SK-N-SH (cell line): ENCODE measurements at regions not wholly inside any gene's neighbourhood (a gene's known extent, or its start where the extent isn't known, plus 50 kb on each side); places are given as distances from the start of the nearest gene placed in this dataset.

Experiments used
- EZH2phosphoT487 ChIP-seq: fragments of 200-600 bp; sonication (generic); IDR thresholded peaks from 2 replicates; pipeline ENCODE4 v1.6.1; 2017; ENCODE audit warnings: low read depth, mixed run types, mild to moderate bottlenecking, antibody characterized with exemption, moderate library complexity, borderline replicate concordance
- FOXM1 ChIP-seq: IDR thresholded peaks from 2 replicates; pipeline ENCODE4 v1.4.0; 2012; ENCODE audit warnings: low read depth, mild to moderate bottlenecking
- JUND ChIP-seq: IDR thresholded peaks from 2 replicates; pipeline ENCODE4 v1.4.0; 2012
- POLR2AphosphoS5 ChIP-seq: IDR thresholded peaks from 2 replicates; pipeline ENCODE4 v1.6.1; 2012; ENCODE audit warnings: low read depth, low read length
- SMC3 ChIP-seq: IDR thresholded peaks from 2 replicates; pipeline ENCODE4 v1.6.1; 2012; ENCODE audit warnings: low read depth, low read length, improper control_type of control experiment
- TAF1 ChIP-seq: IDR thresholded peaks from 2 replicates; pipeline ENCODE4 v1.6.1; 2012; ENCODE audit warnings: low read depth, mild to moderate bottlenecking, low read length, moderate library complexity, borderline replicate concordance
- TCF12 ChIP-seq: IDR thresholded peaks from 2 replicates; pipeline ENCODE4 v1.4.0; 2012
- USF2 ChIP-seq: fragments of 150-350 bp; IDR thresholded peaks from 2 replicates; pipeline ENCODE4 v1.6.1; 2017; ENCODE audit warnings: antibody characterized with exemption, low read length, low read depth, borderline replicate concordance
- YY1 ChIP-seq: IDR thresholded peaks from 2 replicates; pipeline ENCODE4 v1.4.0; 2012; ENCODE audit warnings: low read depth, mild to moderate bottlenecking
- TF ChIP-seq, protein P1 (sequence below): fragments of 200-600 bp; sonication (generic); IDR thresholded peaks from 2 replicates; pipeline ENCODE4 v1.6.1; 2017; ENCODE audit warnings: antibody characterized with exemption, mild to moderate bottlenecking, moderate library complexity
- TF ChIP-seq, protein P2 (sequence below): IDR thresholded peaks from 2 replicates; pipeline ENCODE4 v1.6.1; 2012; ENCODE audit warnings: mild to moderate bottlenecking, low read depth, low read length, moderate library complexity
- TF ChIP-seq, protein P3 (sequence below): IDR thresholded peaks from 2 replicates; pipeline ENCODE4 v1.4.0; 2012; ENCODE audit warnings: low read depth, borderline replicate concordance

DNA sequence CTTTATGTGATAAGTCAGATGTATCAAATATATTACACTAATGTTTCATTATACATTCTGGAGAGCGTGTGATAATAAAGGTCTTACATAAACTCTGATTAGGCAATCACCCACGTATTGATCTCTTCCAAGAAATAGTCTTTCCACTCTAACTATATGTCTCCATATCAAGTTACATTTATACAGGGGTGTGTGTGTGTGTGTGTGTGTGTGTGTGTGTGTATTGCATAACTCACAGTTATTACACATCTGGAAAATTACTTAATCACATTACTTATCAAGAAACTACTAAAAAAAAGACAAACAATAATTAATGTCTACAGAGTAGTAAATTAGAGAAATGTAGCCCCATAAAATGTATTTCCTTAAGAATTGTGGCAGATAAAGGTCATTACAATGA, 339.8 kb downstream of the CDH19 start:
- TF ChIP-seq, protein P1, sequence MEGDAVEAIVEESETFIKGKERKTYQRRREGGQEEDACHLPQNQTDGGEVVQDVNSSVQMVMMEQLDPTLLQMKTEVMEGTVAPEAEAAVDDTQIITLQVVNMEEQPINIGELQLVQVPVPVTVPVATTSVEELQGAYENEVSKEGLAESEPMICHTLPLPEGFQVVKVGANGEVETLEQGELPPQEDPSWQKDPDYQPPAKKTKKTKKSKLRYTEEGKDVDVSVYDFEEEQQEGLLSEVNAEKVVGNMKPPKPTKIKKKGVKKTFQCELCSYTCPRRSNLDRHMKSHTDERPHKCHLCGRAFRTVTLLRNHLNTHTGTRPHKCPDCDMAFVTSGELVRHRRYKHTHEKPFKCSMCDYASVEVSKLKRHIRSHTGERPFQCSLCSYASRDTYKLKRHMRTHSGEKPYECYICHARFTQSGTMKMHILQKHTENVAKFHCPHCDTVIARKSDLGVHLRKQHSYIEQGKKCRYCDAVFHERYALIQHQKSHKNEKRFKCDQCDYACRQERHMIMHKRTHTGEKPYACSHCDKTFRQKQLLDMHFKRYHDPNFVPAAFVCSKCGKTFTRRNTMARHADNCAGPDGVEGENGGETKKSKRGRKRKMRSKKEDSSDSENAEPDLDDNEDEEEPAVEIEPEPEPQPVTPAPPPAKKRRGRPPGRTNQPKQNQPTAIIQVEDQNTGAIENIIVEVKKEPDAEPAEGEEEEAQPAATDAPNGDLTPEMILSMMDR, result no peak
- TF ChIP-seq SMC3 (no peak), TAF1 (no peak), YY1 (no peak), EZH2phosphoT487 (no peak), POLR2AphosphoS5 (no peak), USF2 (no peak), FOXM1 (no peak), TCF12 (no peak), JUND (no peak)
- TF ChIP-seq, protein P2, sequence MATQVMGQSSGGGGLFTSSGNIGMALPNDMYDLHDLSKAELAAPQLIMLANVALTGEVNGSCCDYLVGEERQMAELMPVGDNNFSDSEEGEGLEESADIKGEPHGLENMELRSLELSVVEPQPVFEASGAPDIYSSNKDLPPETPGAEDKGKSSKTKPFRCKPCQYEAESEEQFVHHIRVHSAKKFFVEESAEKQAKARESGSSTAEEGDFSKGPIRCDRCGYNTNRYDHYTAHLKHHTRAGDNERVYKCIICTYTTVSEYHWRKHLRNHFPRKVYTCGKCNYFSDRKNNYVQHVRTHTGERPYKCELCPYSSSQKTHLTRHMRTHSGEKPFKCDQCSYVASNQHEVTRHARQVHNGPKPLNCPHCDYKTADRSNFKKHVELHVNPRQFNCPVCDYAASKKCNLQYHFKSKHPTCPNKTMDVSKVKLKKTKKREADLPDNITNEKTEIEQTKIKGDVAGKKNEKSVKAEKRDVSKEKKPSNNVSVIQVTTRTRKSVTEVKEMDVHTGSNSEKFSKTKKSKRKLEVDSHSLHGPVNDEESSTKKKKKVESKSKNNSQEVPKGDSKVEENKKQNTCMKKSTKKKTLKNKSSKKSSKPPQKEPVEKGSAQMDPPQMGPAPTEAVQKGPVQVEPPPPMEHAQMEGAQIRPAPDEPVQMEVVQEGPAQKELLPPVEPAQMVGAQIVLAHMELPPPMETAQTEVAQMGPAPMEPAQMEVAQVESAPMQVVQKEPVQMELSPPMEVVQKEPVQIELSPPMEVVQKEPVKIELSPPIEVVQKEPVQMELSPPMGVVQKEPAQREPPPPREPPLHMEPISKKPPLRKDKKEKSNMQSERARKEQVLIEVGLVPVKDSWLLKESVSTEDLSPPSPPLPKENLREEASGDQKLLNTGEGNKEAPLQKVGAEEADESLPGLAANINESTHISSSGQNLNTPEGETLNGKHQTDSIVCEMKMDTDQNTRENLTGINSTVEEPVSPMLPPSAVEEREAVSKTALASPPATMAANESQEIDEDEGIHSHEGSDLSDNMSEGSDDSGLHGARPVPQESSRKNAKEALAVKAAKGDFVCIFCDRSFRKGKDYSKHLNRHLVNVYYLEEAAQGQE, result no peak
- TF ChIP-seq, protein P3, sequence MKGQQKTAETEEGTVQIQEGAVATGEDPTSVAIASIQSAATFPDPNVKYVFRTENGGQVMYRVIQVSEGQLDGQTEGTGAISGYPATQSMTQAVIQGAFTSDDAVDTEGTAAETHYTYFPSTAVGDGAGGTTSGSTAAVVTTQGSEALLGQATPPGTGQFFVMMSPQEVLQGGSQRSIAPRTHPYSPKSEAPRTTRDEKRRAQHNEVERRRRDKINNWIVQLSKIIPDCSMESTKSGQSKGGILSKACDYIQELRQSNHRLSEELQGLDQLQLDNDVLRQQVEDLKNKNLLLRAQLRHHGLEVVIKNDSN, result no peak
